Progenitor cell of endocrine pancreas (in vitro differentiated cells): ENCODE measurements at regions not wholly inside any gene's neighbourhood (a gene's known extent, or its start where the extent isn't known, plus 50 kb on each side); places are given as distances from the start of the nearest gene placed in this dataset.

Source experiments
- DNase-seq: peaks from one replicate; pipeline ENCODE4 v3.0.0; 2021; ENCODE audit warnings: low spot score; ENCODE audit not compliant: unreplicated experiment
- H3K27ac Mint-ChIP-seq: 2 replicates; pipeline ENCODE4 v1.8.0; 2021; ENCODE audit warnings: mild to moderate bottlenecking, moderate library complexity, mixed read lengths
- H3K27me3 Mint-ChIP-seq: 2 replicates; pipeline ENCODE4 v1.8.0; 2021; ENCODE audit warnings: mixed read lengths
- H3K36me3 Mint-ChIP-seq: 2 replicates; pipeline ENCODE4 v1.8.0; 2022; ENCODE audit warnings: mixed read lengths; ENCODE audit not compliant: insufficient read depth
- H3K4me1 Mint-ChIP-seq: 2 replicates; pipeline ENCODE4 v1.8.0; 2021; ENCODE audit warnings: low read depth, mixed read lengths
- H3K4me3 Mint-ChIP-seq: 2 replicates; pipeline ENCODE4 v1.8.0; 2021; ENCODE audit warnings: low read depth, mild to moderate bottlenecking, moderate library complexity, mixed read lengths
- H3K9me3 Mint-ChIP-seq: 2 replicates; pipeline ENCODE4 v1.8.0; 2021; ENCODE audit warnings: low read depth, mixed read lengths
- TF ChIP-seq, protein P1 (sequence below): fragments of 200-600 bp; sonication (generic); IDR thresholded peaks from one replicate; pipeline ENCODE4 v1.5.0; 2021; ENCODE audit warnings: antibody characterized with exemption, mild to moderate bottlenecking; ENCODE audit not compliant: unreplicated experiment

GRCh38 chr10:33559105-33559504 lies 224.6 kb upstream of the NRP1 start:
- Mint-ChIP-seq H3K4me3 (no peak overlapping the region), H3K36me3 (no peaks in the 10 kb centered on the region), H3K9me3 (no peaks in the 10 kb centered on the region), H3K4me1 (peaks cover 5% of the 10 kb centered on the region), H3K27ac (no peak overlapping the region), H3K27me3 (peaks cover 12% of the 10 kb centered on the region)
- no peak for DNase-seq
- TF ChIP-seq, protein P1, sequence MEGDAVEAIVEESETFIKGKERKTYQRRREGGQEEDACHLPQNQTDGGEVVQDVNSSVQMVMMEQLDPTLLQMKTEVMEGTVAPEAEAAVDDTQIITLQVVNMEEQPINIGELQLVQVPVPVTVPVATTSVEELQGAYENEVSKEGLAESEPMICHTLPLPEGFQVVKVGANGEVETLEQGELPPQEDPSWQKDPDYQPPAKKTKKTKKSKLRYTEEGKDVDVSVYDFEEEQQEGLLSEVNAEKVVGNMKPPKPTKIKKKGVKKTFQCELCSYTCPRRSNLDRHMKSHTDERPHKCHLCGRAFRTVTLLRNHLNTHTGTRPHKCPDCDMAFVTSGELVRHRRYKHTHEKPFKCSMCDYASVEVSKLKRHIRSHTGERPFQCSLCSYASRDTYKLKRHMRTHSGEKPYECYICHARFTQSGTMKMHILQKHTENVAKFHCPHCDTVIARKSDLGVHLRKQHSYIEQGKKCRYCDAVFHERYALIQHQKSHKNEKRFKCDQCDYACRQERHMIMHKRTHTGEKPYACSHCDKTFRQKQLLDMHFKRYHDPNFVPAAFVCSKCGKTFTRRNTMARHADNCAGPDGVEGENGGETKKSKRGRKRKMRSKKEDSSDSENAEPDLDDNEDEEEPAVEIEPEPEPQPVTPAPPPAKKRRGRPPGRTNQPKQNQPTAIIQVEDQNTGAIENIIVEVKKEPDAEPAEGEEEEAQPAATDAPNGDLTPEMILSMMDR, result no peak

GRCh38 chr10:33557313-33557712 lies 222.8 kb upstream of the NRP1 start:
- Mint-ChIP-seq H3K4me3 (no peak overlapping the region), H3K27me3 (peaks cover 10% of the 10 kb centered on the region), H3K9me3 (no peaks in the 10 kb centered on the region), H3K4me1 (peaks cover 5% of the 10 kb centered on the region), H3K36me3 (no peaks in the 10 kb centered on the region), H3K27ac (no peak overlapping the region)
- TF ChIP-seq, protein P1, result no peak
- DNase-seq, result no peak

- Mint-ChIP-seq H3K36me3 (no peaks in the 10 kb centered on the region), H3K4me1 (peaks cover 5% of the 10 kb centered on the region), H3K4me3 (peak overlapping the region; percentile 4), H3K9me3 (no peaks in the 10 kb centered on the region), H3K27ac (no peak overlapping the region), H3K27me3 (peaks cover 10% of the 10 kb centered on the region)
- DNase-seq, result no peak
- TF ChIP-seq, protein P1, result no peak
Measured at GRCh38 chr10:33556620-33557019, 222.2 kb upstream of the NRP1 start.

- Mint-ChIP-seq H3K27ac (no peak overlapping the region), H3K4me1 (peaks cover 5% of the 10 kb centered on the region), H3K9me3 (no peaks in the 10 kb centered on the region), H3K4me3 (no peak overlapping the region), H3K27me3 (peaks cover 10% of the 10 kb centered on the region), H3K36me3 (no peaks in the 10 kb centered on the region)
- TF ChIP-seq, protein P1, result no peak
- DNase-seq, result no peak
Measured at GRCh38 chr10:33556103-33556502, 221.6 kb upstream of the NRP1 start.

DNA sequence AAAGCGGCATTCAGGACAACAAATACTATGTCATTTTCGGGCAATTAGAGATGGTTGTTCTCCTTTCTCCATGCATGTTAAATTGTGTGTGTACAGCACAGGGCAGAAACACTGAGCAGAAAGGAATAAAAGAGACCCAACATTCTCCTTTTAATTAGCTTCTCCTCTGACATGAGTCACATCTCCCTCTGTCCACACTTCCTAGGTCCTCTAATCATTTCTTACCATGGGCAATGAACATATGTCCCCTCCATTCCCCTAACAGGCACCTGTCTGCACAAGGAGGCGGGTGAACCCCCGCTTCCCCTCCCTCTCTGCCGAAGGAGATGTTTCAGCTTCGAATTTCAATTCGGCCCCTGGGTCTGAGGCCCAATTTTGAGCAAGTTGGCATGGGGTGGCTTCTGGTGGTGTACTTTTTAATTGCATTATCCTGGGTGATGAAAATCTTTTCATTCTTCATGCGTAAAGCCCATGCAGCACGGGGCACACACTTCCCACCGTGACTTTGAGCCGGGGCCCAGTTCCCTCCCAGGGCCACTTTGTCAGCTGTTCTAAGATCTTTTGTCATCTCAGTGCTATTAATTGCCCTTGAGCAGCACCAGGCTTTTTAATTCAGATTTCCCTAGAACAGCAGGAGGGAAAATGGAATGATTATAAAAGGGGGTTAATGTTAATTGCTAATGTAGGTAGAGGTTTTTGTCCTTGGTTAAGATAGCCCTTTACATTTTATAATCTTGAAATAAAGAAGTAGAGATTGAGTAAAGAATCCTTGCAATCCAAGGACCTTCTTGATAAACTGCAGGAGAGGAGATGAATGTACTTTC lies 219.5 kb upstream of the NRP1 start:
- H3K9me3 Mint-ChIP-seq, result no peaks in the 10 kb centered on the region
- DNase-seq, result no peak
- TF ChIP-seq, protein P1, result no peak
- H3K4me3 Mint-ChIP-seq, result no peak overlapping the region
- peaks cover 22% of the 10 kb centered on the region for H3K27me3 Mint-ChIP-seq
- H3K36me3 Mint-ChIP-seq, result no peaks in the 10 kb centered on the region
- H3K4me1 Mint-ChIP-seq, result peaks cover 5% of the 10 kb centered on the region
- H3K27ac Mint-ChIP-seq, result no peak overlapping the region
